GM19239 (cell line): ENCODE measurements at regions not wholly inside any gene's neighbourhood (a gene's known extent, or its start where the extent isn't known, plus 50 kb on each side); places are given as distances from the start of the nearest gene placed in this dataset.

Experiments
- DNase-seq: peaks from one replicate; pipeline ENCODE4 v3.0.0; 2011; ENCODE audit warnings: low spot score; ENCODE audit not compliant: insufficient read length
- FAIRE-seq: peaks from 2 replicates; lab custom pipeline; 2011; peaks lifted over from hg19 to GRCh38; lab: Jason Lieb, UNC

- FAIRE-seq = no peak
- DNase-seq = no peak
Observed at GRCh38 chr21:28758042-28758882, 234.4 kb downstream of the LTN1 start.

- DNase-seq (no peak), FAIRE-seq (no peak)
Observed at GRCh38 chr21:28754862-28755261, 237.8 kb downstream of the LTN1 start.

- FAIRE-seq (no peak), DNase-seq (no peak)
Observed at GRCh38 chr21:28754127-28754611, 238.5 kb downstream of the LTN1 start.

GRCh38 chr21:28752131-28752530 lies 240.5 kb downstream of the LTN1 start:
- FAIRE-seq = no peak
- no peak for DNase-seq

- DNase-seq (no peak), FAIRE-seq (no peak)
Observed at GRCh38 chr21:28751176-28751575, 241.5 kb downstream of the LTN1 start.

- FAIRE-seq = no peak
- no peak for DNase-seq
Observed at GRCh38 chr21:28750565-28750964, 242.1 kb downstream of the LTN1 start.

GRCh38 chr21:28749536-28749935 lies 243.1 kb downstream of the LTN1 start:
- no peak for FAIRE-seq
- no peak for DNase-seq

GRCh38 chr21:28747464-28747863 lies 245.2 kb downstream of the LTN1 start:
- no peak for FAIRE-seq
- no peak for DNase-seq

- DNase-seq = no peak
Observed at GRCh38 chr21:28746166-28746565, 246.5 kb downstream of the LTN1 start.

GRCh38 chr21:28745131-28746016 lies 247.3 kb downstream of the LTN1 start:
- FAIRE-seq (peak; percentile 94), DNase-seq (peak; percentile 29)

More at GRCh38 chr21:28746166-28746565, 246.5 kb downstream of the LTN1 start:
- no peak for FAIRE-seq

- no peak for DNase-seq
- FAIRE-seq = no peak
Observed at GRCh38 chr21:28743723-28744122, 249.0 kb downstream of the LTN1 start.

- FAIRE-seq = no peak
- DNase-seq = no peak
Observed at GRCh38 chr21:28742527-28742926, 250.2 kb downstream of the LTN1 start.

GRCh38 chr21:28740125-28740524 lies 252.6 kb downstream of the LTN1 start:
- no peak for DNase-seq
- no peak for FAIRE-seq

- no peak for FAIRE-seq
- no peak for DNase-seq
Observed at GRCh38 chr21:28738882-28739281, 253.8 kb downstream of the LTN1 start.

- FAIRE-seq = no peak
- DNase-seq = no peak
Observed at GRCh38 chr21:28738420-28738704, 254.3 kb downstream of the LTN1 start.

- FAIRE-seq (no peak), DNase-seq (no peak)
Observed at GRCh38 chr21:28737674-28738419, 254.8 kb downstream of the LTN1 start.

- no peak for FAIRE-seq
Observed at GRCh38 chr21:28734522-28735175, 258.0 kb downstream of the LTN1 start.

GRCh38 chr21:28731700-28732321 lies 260.9 kb downstream of the LTN1 start:
- no peak for DNase-seq
- FAIRE-seq = no peak

More at GRCh38 chr21:28734522-28735175, 258.0 kb downstream of the LTN1 start:
- no peak for DNase-seq

- no peak for FAIRE-seq
- no peak for DNase-seq
Observed at GRCh38 chr21:28729887-28730286, 262.8 kb downstream of the LTN1 start.

- FAIRE-seq (no peak), DNase-seq (no peak)
Observed at GRCh38 chr21:28727809-28728208, 264.9 kb downstream of the LTN1 start.
